DOHH2 (cell line): ENCODE measurements at regions not wholly inside any gene's neighbourhood (a gene's known extent, or its start where the extent isn't known, plus 50 kb on each side); places are given as distances from the start of the nearest gene placed in this dataset.

Experiments
- EZH2phosphoT487 ChIP-seq: fragments of 200-600 bp; sonication (generic); IDR thresholded peaks from 2 replicates; pipeline ENCODE4 v1.6.1; 2017; ENCODE audit warnings: borderline replicate concordance, mild to moderate bottlenecking, antibody characterized with exemption, low read length, moderate library complexity, mixed read lengths
- TF ChIP-seq, protein P1 (sequence below): fragments of 200-600 bp; sonication (generic); IDR thresholded peaks from one replicate; pipeline ENCODE4 v1.5.1; 2014; ENCODE audit warnings: antibody characterized with exemption, mild to moderate bottlenecking, low read depth, low read length; ENCODE audit not compliant: poor library complexity, severe bottlenecking

DNA sequence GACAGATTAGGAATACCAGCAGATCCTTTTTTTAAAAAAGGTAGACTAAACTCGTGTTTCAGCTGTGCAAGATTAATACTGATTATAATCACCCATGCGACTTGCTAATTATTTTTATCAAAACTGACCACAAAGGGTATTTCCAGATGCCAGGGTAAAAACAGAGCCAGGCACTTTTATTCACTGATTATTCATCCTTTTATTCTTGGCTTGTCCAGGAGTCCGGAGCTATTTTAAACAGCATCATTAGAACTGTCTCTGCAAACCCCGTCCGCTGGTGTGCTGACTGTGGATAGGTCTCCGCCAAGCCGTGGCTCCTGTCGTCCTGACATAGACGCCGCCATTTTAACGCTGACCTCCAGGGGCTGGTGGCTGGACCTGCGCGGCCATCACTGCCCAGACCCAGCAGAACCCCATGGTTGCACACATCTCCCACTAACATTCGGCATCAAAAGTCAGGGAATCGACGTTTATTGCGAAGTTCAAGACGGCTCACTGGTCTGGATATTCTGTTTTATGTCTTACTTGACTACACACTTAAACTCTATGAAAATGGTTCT is 364.8 kb downstream of the THBS2 start:
- TF ChIP-seq, protein P1, sequence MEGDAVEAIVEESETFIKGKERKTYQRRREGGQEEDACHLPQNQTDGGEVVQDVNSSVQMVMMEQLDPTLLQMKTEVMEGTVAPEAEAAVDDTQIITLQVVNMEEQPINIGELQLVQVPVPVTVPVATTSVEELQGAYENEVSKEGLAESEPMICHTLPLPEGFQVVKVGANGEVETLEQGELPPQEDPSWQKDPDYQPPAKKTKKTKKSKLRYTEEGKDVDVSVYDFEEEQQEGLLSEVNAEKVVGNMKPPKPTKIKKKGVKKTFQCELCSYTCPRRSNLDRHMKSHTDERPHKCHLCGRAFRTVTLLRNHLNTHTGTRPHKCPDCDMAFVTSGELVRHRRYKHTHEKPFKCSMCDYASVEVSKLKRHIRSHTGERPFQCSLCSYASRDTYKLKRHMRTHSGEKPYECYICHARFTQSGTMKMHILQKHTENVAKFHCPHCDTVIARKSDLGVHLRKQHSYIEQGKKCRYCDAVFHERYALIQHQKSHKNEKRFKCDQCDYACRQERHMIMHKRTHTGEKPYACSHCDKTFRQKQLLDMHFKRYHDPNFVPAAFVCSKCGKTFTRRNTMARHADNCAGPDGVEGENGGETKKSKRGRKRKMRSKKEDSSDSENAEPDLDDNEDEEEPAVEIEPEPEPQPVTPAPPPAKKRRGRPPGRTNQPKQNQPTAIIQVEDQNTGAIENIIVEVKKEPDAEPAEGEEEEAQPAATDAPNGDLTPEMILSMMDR, result no peak
- TF ChIP-seq EZH2phosphoT487, result no peak
